DMS153 treated with DMSO at 0.1 percent for 48 hours (cell line): ENCODE measurements at regions not wholly inside any gene's neighbourhood (a gene's known extent, or its start where the extent isn't known, plus 50 kb on each side); places are given as distances from the start of the nearest gene placed in this dataset.
"Not testable (repeated sequence)": the region's sequence is repeated elsewhere in the genome, so short reads cannot be mapped to it uniquely, and the experiment has no call there.

Experiments used
- DNase-seq: peaks from one replicate; lab custom pipeline; 2025; ENCODE audit not compliant: unreplicated experiment; lab: John Stamatoyannopoulos, UW

GRCh38 chr17:70426752-70427151 is 257.4 kb downstream of the KCNJ2 start:
- no peak for DNase-seq

- no peak for DNase-seq
Measured at GRCh38 chr17:70434536-70435490, 265.5 kb downstream of the KCNJ2 start.

- DNase-seq = no peak
Measured at GRCh38 chr17:70437656-70438055, 268.3 kb downstream of the KCNJ2 start.

- DNase-seq = no peak
Measured at GRCh38 chr17:70446446-70446845, 277.1 kb downstream of the KCNJ2 start.

GRCh38 chr17:70447588-70447987 is 278.3 kb downstream of the KCNJ2 start:
- DNase-seq = no peak

- DNase-seq = not testable (repeated sequence)
Measured at GRCh38 chr17:70453075-70453474, 283.7 kb downstream of the KCNJ2 start.

GRCh38 chr17:70454377-70454776 is 285.0 kb downstream of the KCNJ2 start:
- DNase-seq = no peak

GRCh38 chr17:70454908-70455307 is 285.6 kb downstream of the KCNJ2 start:
- no peak for DNase-seq

- no peak for DNase-seq
Measured at GRCh38 chr17:70464995-70465394, 295.7 kb downstream of the KCNJ2 start.

GRCh38 chr17:70468661-70469060 is 299.3 kb downstream of the KCNJ2 start:
- no peak for DNase-seq

GRCh38 chr17:70473049-70473448 is 303.7 kb downstream of the KCNJ2 start:
- DNase-seq = no peak

GRCh38 chr17:70476368-70476767 is 307.0 kb downstream of the KCNJ2 start:
- no peak for DNase-seq

- no peak for DNase-seq
Measured at GRCh38 chr17:70478902-70479301, 309.6 kb downstream of the KCNJ2 start.

GRCh38 chr17:70479779-70480178 is 310.4 kb downstream of the KCNJ2 start:
- DNase-seq = no peak

- DNase-seq = no peak
Measured at GRCh38 chr17:70483624-70484023, 314.3 kb downstream of the KCNJ2 start.

GRCh38 chr17:70484050-70484449 is 314.7 kb downstream of the KCNJ2 start:
- DNase-seq = no peak

- no peak for DNase-seq
Measured at GRCh38 chr17:70484496-70484895, 315.2 kb downstream of the KCNJ2 start.

GRCh38 chr17:70492368-70492767 is 323.0 kb downstream of the KCNJ2 start:
- DNase-seq = no peak

- DNase-seq = no peak
Measured at GRCh38 chr17:70493277-70493874, 324.0 kb downstream of the KCNJ2 start.

GRCh38 chr17:70498631-70499030 is 329.3 kb downstream of the KCNJ2 start:
- no peak for DNase-seq

GRCh38 chr17:70499067-70499786 is 329.9 kb downstream of the KCNJ2 start:
- DNase-seq = no peak

- DNase-seq = no peak
Measured at GRCh38 chr17:70503449-70503848, 334.1 kb downstream of the KCNJ2 start.
